ENCODE measurements at regions not wholly inside any gene's neighbourhood (a gene's known extent, or its start where the extent isn't known, plus 50 kb on each side); places are given as distances from the start of the nearest gene placed in this dataset.

DNA sequence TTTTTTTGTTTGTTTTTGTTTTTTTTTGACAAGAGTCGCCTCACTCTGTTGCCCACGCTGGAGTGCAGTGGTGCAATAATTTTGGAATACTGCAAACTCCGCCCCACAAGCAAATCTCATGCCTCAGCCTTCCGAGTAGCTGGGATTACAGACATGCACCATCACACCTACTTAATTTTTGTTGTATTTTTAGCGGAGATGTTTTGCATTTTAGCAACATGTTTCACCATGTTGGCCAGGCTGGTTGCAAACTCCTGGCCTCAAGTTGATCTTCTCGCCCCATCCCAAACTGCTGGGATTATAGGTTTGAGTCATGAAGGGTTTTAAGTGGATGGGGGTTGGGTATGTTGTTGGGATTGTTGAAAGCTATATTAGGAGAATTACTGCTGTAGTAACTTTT is 270.9 kb upstream of the LCORL start:
- TF ChIP-seq, protein P1, sequence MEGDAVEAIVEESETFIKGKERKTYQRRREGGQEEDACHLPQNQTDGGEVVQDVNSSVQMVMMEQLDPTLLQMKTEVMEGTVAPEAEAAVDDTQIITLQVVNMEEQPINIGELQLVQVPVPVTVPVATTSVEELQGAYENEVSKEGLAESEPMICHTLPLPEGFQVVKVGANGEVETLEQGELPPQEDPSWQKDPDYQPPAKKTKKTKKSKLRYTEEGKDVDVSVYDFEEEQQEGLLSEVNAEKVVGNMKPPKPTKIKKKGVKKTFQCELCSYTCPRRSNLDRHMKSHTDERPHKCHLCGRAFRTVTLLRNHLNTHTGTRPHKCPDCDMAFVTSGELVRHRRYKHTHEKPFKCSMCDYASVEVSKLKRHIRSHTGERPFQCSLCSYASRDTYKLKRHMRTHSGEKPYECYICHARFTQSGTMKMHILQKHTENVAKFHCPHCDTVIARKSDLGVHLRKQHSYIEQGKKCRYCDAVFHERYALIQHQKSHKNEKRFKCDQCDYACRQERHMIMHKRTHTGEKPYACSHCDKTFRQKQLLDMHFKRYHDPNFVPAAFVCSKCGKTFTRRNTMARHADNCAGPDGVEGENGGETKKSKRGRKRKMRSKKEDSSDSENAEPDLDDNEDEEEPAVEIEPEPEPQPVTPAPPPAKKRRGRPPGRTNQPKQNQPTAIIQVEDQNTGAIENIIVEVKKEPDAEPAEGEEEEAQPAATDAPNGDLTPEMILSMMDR (conservative IDR thresholded peaks at IDR 0.05), result no peak
- no peak overlapping the region for H3T11ph ChIP-seq (ENCODE audit: low read length)
- H2AFZ ChIP-seq (ENCODE audit: low read length), result no peak overlapping the region
- no peaks in the 10 kb centered on the region; the same call in 1 of the 2 replicates for H3K27me3 Mint-ChIP-seq (ENCODE audit: low read depth)
- no peaks in the 10 kb centered on the region for H3K23me2 ChIP-seq (ENCODE audit: insufficient read length, low read depth, low read length, poor library complexity, severe bottlenecking)
- no peak overlapping the region for H4K5ac ChIP-seq (ENCODE audit: insufficient read length, low read depth, low read length)
- H3K56ac ChIP-seq (ENCODE audit: insufficient read length, low read depth, low read length), result no peak overlapping the region
- no peak overlapping the region for H3K4ac ChIP-seq (ENCODE audit: low read depth, low read length)
- no peak overlapping the region for H2BK20ac ChIP-seq (ENCODE audit: low read depth, low read length, poor library complexity, severe bottlenecking)
- no peak overlapping the region for H3K27ac ChIP-seq (ENCODE audit: insufficient read length, low read depth, low read length)
- H3K23ac ChIP-seq (ENCODE audit: insufficient read length, low read depth, low read length), result no peak overlapping the region
- H3K9me3 ChIP-seq (ENCODE audit: control insufficient read depth, low read depth, low read length), result no peaks in the 10 kb centered on the region
- H2BK12ac ChIP-seq (ENCODE audit: insufficient read length, low read depth, low read length), result no peak overlapping the region
- DNase-seq, result no peak
- H4K20me1 ChIP-seq (ENCODE audit: control insufficient read depth, insufficient read depth, insufficient read length), result no peaks in the 10 kb centered on the region
- H3K4me1 ChIP-seq (ENCODE audit: insufficient read depth, low read length), result no peaks in the 10 kb centered on the region
- no peak overlapping the region for H3K14ac ChIP-seq (ENCODE audit: insufficient read depth, low read length)
- H3K27me3 ChIP-seq (ENCODE audit: insufficient read depth, low read length), result no peaks in the 10 kb centered on the region
- no peak overlapping the region for H2BK120ac ChIP-seq (ENCODE audit: low read depth, low read length, poor library complexity, severe bottlenecking)
- H3K4me3 Mint-ChIP-seq, result no peak overlapping the region
- no CpG with 5 or more reads among the region's 6 CpGs for WGBS (ENCODE audit: extremely low coverage, insufficient read length, low lambda C conversion rate)
- no peak overlapping the region for H3K4me2 ChIP-seq (ENCODE audit: insufficient read depth, insufficient read length, low read length)
- no peak overlapping the region for H2BK5ac ChIP-seq (ENCODE audit: insufficient read length, low read length)
- no peak overlapping the region for H3K27ac Mint-ChIP-seq
- H4K8ac ChIP-seq (replicated peaks; ENCODE audit: insufficient read length, low read depth, low read length), result no peak overlapping the region
- peaks cover 8 to 12% of the 10 kb centered on the region in 2 experiments for H3K4me1 Mint-ChIP-seq
- H2AK5ac ChIP-seq (ENCODE audit: insufficient read length, low read length), result no peak overlapping the region
- H4K91ac ChIP-seq (ENCODE audit: insufficient read length, low read depth, low read length), result no peak overlapping the region
- no peak overlapping the region for H2BK15ac ChIP-seq (ENCODE audit: low read depth, low read length)
- H3K79me1 ChIP-seq (ENCODE audit: insufficient read depth, low read depth, low read length, poor library complexity, severe bottlenecking), result no peaks in the 10 kb centered on the region
- no peaks in the 10 kb centered on the region; a peak in 1 of 5 replicates for H3K9me3 Mint-ChIP-seq
- no peak overlapping the region for H3K18ac ChIP-seq (ENCODE audit: insufficient read length, low read depth, low read length)
- no peak overlapping the region for H3K9ac ChIP-seq (ENCODE audit: extremely low read depth, insufficient read length, low read length)
- H3K79me2 ChIP-seq (ENCODE audit: insufficient read depth, low read length), result no peaks in the 10 kb centered on the region
- no peaks in the 10 kb centered on the region for H3K36me3 Mint-ChIP-seq (ENCODE audit: insufficient read depth in 1 of 3, low read depth in 3 of 3)
